ENCODE measurements at regions not wholly inside any gene's neighbourhood (a gene's known extent, or its start where the extent isn't known, plus 50 kb on each side); places are given as distances from the start of the nearest gene placed in this dataset.

- ChIA-PET CTCF (no interaction called here), POLR2A (no interaction called here)
- no peak for TF ChIP-seq CTCF (IDR thresholded peaks at IDR 0.05; ENCODE audit: control extremely low read depth, extremely low read depth, low read depth, missing control alignments)
- no peak for DNase-seq (ENCODE audit: extremely low spot score)
These were observed 212.9 kb upstream of the FOXF1 start for GRCh38 chr16:86297391-86297790.

- no peak for TF ChIP-seq CTCF (IDR thresholded peaks at IDR 0.05; ENCODE audit: control extremely low read depth, extremely low read depth, low read depth, missing control alignments)
- ChIA-PET CTCF (no interaction called here), POLR2A (no interaction called here)
- no peak for DNase-seq (ENCODE audit: extremely low spot score)
These were observed 212.2 kb upstream of the FOXF1 start for GRCh38 chr16:86297866-86298757.

- no peak for DNase-seq (ENCODE audit: extremely low spot score)
- ChIA-PET CTCF (no interaction called here), POLR2A (no interaction called here)
- TF ChIP-seq CTCF (IDR thresholded peaks at IDR 0.05; ENCODE audit: control extremely low read depth, extremely low read depth, low read depth, missing control alignments): no peak
These were observed 211.6 kb upstream of the FOXF1 start for GRCh38 chr16:86298758-86299134.

GRCh38 chr16:86299882-86300610 is 210.3 kb upstream of the FOXF1 start:
- ChIA-PET CTCF (no interaction called here), POLR2A (no interaction called here)
- TF ChIP-seq CTCF (IDR thresholded peaks at IDR 0.05; ENCODE audit: control extremely low read depth, extremely low read depth, low read depth, missing control alignments): no peak
- no peak for DNase-seq (ENCODE audit: extremely low spot score)

- DNase-seq (ENCODE audit: extremely low spot score): no peak
- POLR2A ChIA-PET: no interaction called here
- CTCF ChIA-PET: interaction anchor here (0.6 kb wide), 1 partner anchor 193 kb away, joined by 3 read pairs; no protein-coding TSS in a partner anchor
- TF ChIP-seq CTCF (IDR thresholded peaks at IDR 0.05; ENCODE audit: control extremely low read depth, extremely low read depth, low read depth, missing control alignments): no peak
These were observed 209.4 kb upstream of the FOXF1 start for GRCh38 chr16:86300746-86301481.

- DNase-seq (ENCODE audit: extremely low spot score): no peak
- no peak for TF ChIP-seq CTCF (IDR thresholded peaks at IDR 0.05; ENCODE audit: control extremely low read depth, extremely low read depth, low read depth, missing control alignments)
- ChIA-PET CTCF (interaction anchor here (1.0 to 1.1 kb wide), 2 partner anchors 17 to 25 kb away, joined by 3 read pairs; no protein-coding TSS in a partner anchor), POLR2A (no interaction called here)
These were observed 207.8 kb upstream of the FOXF1 start for GRCh38 chr16:86302421-86303109.
